ENCODE measurements at regions not wholly inside any gene's neighbourhood (a gene's known extent, or its start where the extent isn't known, plus 50 kb on each side); places are given as distances from the start of the nearest gene placed in this dataset.

GRCh38 chr3:22315925-22316324, 564.9 kb upstream of the ZNF385D start:
- TF ChIP-seq CTCF (IDR thresholded peaks at IDR 0.05) (no peak), POLR2A (IDR thresholded peaks at IDR 0.05) (no peak), EP300 (IDR thresholded peaks at IDR 0.05) (no peak)
